Stimulated activated CD4-positive, alpha-beta T cell treated with anti-CD3 and anti-CD28 coated beads, Interleukin-12 subunit alpha, Interleukin-12 subunit beta, amount 100 ng/mL, for 48 hours (primary cell): ENCODE measurements at regions not wholly inside any gene's neighbourhood (a gene's known extent, or its start where the extent isn't known, plus 50 kb on each side); places are given as distances from the start of the nearest gene placed in this dataset.

Experiments
- DNase-seq, 3 donors: peaks; one replicate each; pipeline ENCODE4 v3.0.0-alpha.2; 2020; ENCODE audit warnings: low read depth in 2 of 3, low spot score in 1 of 3

- no peak for DNase-seq
Observed at GRCh38 chr4:136935305-136935704, 597.0 kb downstream of the PCDH18 start.

- DNase-seq, result no peak
Observed at GRCh38 chr4:136934601-136935000, 597.7 kb downstream of the PCDH18 start.

GRCh38 chr4:136931781-136932180 is 600.5 kb downstream of the PCDH18 start:
- no peak for DNase-seq

- DNase-seq, result no peak
Observed at GRCh38 chr4:136928957-136929411, 603.3 kb downstream of the PCDH18 start.

GRCh38 chr4:136927172-136927571 is 605.1 kb downstream of the PCDH18 start:
- no peak for DNase-seq

GRCh38 chr4:136925203-136925602 is 607.1 kb downstream of the PCDH18 start:
- DNase-seq, result no peak

GRCh38 chr4:136922066-136922465 is 610.2 kb downstream of the PCDH18 start:
- no peak for DNase-seq

GRCh38 chr4:136920092-136920881 is 612.0 kb downstream of the PCDH18 start:
- no peak for DNase-seq

- no peak for DNase-seq
Observed at GRCh38 chr4:136918772-136919171, 613.5 kb downstream of the PCDH18 start.

- DNase-seq, result no peak
Observed at GRCh38 chr4:136917312-136918110, 614.8 kb downstream of the PCDH18 start.

- DNase-seq, result no peak
Observed at GRCh38 chr4:136909626-136910025, 622.7 kb downstream of the PCDH18 start.

- DNase-seq, result no peak
Observed at GRCh38 chr4:136908122-136908521, 624.2 kb downstream of the PCDH18 start.

GRCh38 chr4:136900696-136901095 is 631.6 kb downstream of the PCDH18 start:
- DNase-seq, result no peak

GRCh38 chr4:136898590-136899248 is 633.6 kb downstream of the PCDH18 start:
- no peak for DNase-seq

- DNase-seq, result no peak
Observed at GRCh38 chr4:136893573-136893972, 638.7 kb downstream of the PCDH18 start.

- no peak for DNase-seq
Observed at GRCh38 chr4:136881666-136882065, 650.6 kb downstream of the PCDH18 start.

GRCh38 chr4:136873555-136873954 is 658.7 kb downstream of the PCDH18 start:
- no peak for DNase-seq

- DNase-seq, result no peak
Observed at GRCh38 chr4:136867465-136867864, 664.8 kb downstream of the PCDH18 start.

- no peak for DNase-seq
Observed at GRCh38 chr4:136865526-136865925, 666.8 kb downstream of the PCDH18 start.

GRCh38 chr4:136864604-136865185 is 667.6 kb downstream of the PCDH18 start:
- DNase-seq, result peak in 2 of 3 donors; percentile 8 to 45

GRCh38 chr4:136863756-136864155 is 668.5 kb downstream of the PCDH18 start:
- no peak for DNase-seq
